Body of pancreas (tissue), 4 donors: ENCODE measurements at regions not wholly inside any gene's neighbourhood (a gene's known extent, or its start where the extent isn't known, plus 50 kb on each side); places are given as distances from the start of the nearest gene placed in this dataset.

Experiments used
- ATAC-seq: fragments of 150-250 bp; one replicate; pipeline ENCODE4 v1.9.1; 2016
- DNase-seq, 4 donors: peaks; one replicate each; pipeline ENCODE4 v3.0.0-alpha.2; 2019
- H3K27ac ChIP-seq, 4 donors: fragments of 200-600 bp; sonication (generic); 1 replicate in 3 of 4; 2 replicates in 1 of 4; pipeline versions ENCODE4 v1.5.1 to v1.6.1; 2016 to 2019; ENCODE audit warnings: mild to moderate bottlenecking in 1 of 4, mixed read lengths in 1 of 4, moderate library complexity in 1 of 4
- H3K27me3 ChIP-seq, 2 donors: fragments of 200-600 bp; sonication (generic); one replicate each; pipeline ENCODE4 v1.6.0; 2016; ENCODE audit warnings: mild to moderate bottlenecking in 1 of 2
- H3K36me3 ChIP-seq, 2 donors: fragments of 200-600 bp; sonication (generic); replicated peaks in 1 of 2; 2 replicates each; pipeline ENCODE4 v1.5.1; 2016; ENCODE audit warnings: low read depth in 2 of 2; ENCODE audit not compliant: insufficient read depth in 1 of 2
- H3K4me1 ChIP-seq: fragments of 200-600 bp; sonication (generic); one replicate; pipeline ENCODE4 v1.6.0; 2016
- H3K4me3 ChIP-seq, 2 donors: fragments of 200-600 bp; sonication (generic); 1 replicate in 1 of 2; 2 replicates in 1 of 2; pipeline ENCODE4 v1.5.1; 2016 to 2019
- H3K9me3 ChIP-seq, 3 donors: fragments of 200-600 bp; sonication (generic); 1 replicate in 2 of 3; 2 replicates in 1 of 3; pipeline ENCODE4 v1.5.1; 2016
- POLR2A ChIP-seq, 3 donors: fragments of 450-650 bp; IDR thresholded peaks; one replicate each; pipeline ENCODE4 v1.6.1; 2016; ENCODE audit warnings: antibody characterized with exemption in 3 of 3, mild to moderate bottlenecking in 2 of 3
- WGBS, 2 donors: methylation state at CpG; one replicate each; pipeline ENCODE4 v1.1.5; 2017; 5-methylcytosine and 5-hydroxymethylcytosine counted together
- intact Hi-C: fragments of 100-400 bp; cut with DNase I; formaldehyde crosslinking; loops from one replicate; pipeline ENCODE4 v1.15.1; 2023
- TF ChIP-seq, protein P1 (sequence below), 7 experiments: fragments of 450-650 bp in 4 of 7; fragments of 200-600 bp in 3 of 7; sonication (generic) in 3 of 7; IDR thresholded peaks; one replicate each; pipeline ENCODE4 v1.5.1; 2016 to 2019; ENCODE audit warnings: antibody characterized with exemption in 7 of 7

DNA sequence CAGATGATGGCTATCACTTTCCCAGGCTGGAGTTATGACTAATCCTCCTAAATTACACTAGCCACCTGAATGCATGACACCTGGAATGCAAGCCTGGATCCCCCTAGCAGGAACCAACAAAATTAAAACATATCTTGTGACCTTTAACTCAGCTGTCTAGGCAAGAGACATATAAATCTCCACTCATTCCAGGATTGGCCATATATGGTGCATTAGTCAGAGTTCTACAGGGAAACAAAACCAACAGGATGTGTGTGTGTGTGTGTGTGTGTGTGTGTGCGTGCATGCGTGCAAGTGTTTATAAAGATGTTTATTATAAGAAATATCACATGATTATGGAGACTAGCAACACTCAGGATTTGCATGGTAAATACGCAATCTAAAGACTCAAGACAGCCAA lies 212.8 kb downstream of the KIF21A start:
- H3K9me3 ChIP-seq, result no peaks in the 10 kb centered on the region
- DNase-seq (no peak), ATAC-seq (no peak)
- no peak overlapping the region for H3K4me3 ChIP-seq
- H3K27ac ChIP-seq, result no peak overlapping the region
- 69 to 77% methylated on average over 3 of the region's 3 CpGs for WGBS, 2 donors
- no peaks in the 10 kb centered on the region for H3K36me3 ChIP-seq
- H3K4me1 ChIP-seq, result no peaks in the 10 kb centered on the region
- intact Hi-C loops, result no loop called here
- H3K27me3 ChIP-seq, result no peaks in the 10 kb centered on the region
- no peak for TF ChIP-seq POLR2A (IDR thresholded peaks at IDR 0.05)
- TF ChIP-seq, protein P1, sequence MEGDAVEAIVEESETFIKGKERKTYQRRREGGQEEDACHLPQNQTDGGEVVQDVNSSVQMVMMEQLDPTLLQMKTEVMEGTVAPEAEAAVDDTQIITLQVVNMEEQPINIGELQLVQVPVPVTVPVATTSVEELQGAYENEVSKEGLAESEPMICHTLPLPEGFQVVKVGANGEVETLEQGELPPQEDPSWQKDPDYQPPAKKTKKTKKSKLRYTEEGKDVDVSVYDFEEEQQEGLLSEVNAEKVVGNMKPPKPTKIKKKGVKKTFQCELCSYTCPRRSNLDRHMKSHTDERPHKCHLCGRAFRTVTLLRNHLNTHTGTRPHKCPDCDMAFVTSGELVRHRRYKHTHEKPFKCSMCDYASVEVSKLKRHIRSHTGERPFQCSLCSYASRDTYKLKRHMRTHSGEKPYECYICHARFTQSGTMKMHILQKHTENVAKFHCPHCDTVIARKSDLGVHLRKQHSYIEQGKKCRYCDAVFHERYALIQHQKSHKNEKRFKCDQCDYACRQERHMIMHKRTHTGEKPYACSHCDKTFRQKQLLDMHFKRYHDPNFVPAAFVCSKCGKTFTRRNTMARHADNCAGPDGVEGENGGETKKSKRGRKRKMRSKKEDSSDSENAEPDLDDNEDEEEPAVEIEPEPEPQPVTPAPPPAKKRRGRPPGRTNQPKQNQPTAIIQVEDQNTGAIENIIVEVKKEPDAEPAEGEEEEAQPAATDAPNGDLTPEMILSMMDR (IDR thresholded peaks at IDR 0.05), result no peak

DNA sequence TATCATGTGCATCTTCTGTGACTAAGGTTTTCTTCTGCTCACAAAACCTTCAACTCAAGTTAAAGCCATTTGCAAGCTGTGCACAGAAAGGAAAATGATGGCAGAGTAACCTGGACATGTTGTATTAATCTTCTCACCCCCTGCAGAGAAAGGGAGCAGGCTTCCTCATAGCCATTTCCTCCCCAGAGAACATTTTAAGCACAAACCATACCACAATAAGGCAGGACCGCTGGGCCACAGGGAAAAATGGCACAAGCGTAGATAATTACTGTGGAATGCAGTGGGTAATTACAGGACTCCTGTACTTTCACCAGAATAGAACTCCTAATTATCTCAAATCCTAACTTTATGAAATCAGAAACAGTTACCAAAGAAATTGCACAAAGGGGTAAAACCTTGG lies 215.7 kb downstream of the KIF21A start:
- H3K27ac ChIP-seq, result no peak overlapping the region
- TF ChIP-seq, protein P1 (IDR thresholded peaks at IDR 0.05), result no peak
- TF ChIP-seq POLR2A (IDR thresholded peaks at IDR 0.05), result no peak
- intact Hi-C loops, result no loop called here
- no peaks in the 10 kb centered on the region for H3K9me3 ChIP-seq
- H3K27me3 ChIP-seq, result no peaks in the 10 kb centered on the region
- H3K36me3 ChIP-seq, result no peaks in the 10 kb centered on the region
- no peak for DNase-seq
- H3K4me1 ChIP-seq, result no peaks in the 10 kb centered on the region
- no peak for ATAC-seq
- WGBS, 2 donors, result 34 to 56% methylated on average over 2 of the region's 2 CpGs
- H3K4me3 ChIP-seq, result no peak overlapping the region

- intact Hi-C loops, result no loop called here
- H3K9me3 ChIP-seq, result no peaks in the 10 kb centered on the region
- no peaks in the 10 kb centered on the region for H3K4me1 ChIP-seq
- no peaks in the 10 kb centered on the region for H3K27me3 ChIP-seq
- H3K4me3 ChIP-seq, result no peak overlapping the region
- DNase-seq (no peak), ATAC-seq (no peak)
- TF ChIP-seq POLR2A (IDR thresholded peaks at IDR 0.05), result no peak
- TF ChIP-seq, protein P1 (IDR thresholded peaks at IDR 0.05), result no peak
- H3K36me3 ChIP-seq, result no peaks in the 10 kb centered on the region
- no peak overlapping the region for H3K27ac ChIP-seq
Observed at GRCh38 chr12:39224971-39225370, 217.9 kb downstream of the KIF21A start.

DNA sequence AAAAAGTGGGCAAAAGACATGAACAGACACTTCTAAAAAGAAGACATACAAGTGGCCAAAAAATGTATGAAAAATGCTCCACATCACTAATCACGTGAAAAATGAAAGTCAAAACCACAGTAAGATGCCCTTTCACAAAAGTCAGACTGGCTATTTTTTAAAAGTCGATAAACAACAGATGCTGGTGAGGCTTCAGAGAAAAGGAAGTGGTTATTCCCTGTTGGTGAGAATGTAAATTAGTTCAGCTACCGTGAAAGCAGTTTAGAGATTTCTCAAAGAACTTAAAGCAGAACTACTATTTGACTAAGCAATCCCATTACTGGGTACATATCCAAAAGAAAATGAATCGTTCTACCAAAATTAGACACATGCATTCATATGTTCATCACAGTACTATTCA lies 237.0 kb downstream of the KIF21A start:
- H3K4me3 ChIP-seq, result no peak overlapping the region
- no peaks in the 10 kb centered on the region for H3K4me1 ChIP-seq
- H3K27me3 ChIP-seq, result no peaks in the 10 kb centered on the region
- DNase-seq, result no peak
- TF ChIP-seq, protein P1 (IDR thresholded peaks at IDR 0.05), result no peak
- no peak for TF ChIP-seq POLR2A (IDR thresholded peaks at IDR 0.05)
- no peak overlapping the region for H3K27ac ChIP-seq
- no peak for ATAC-seq
- peaks cover 0 to 4% (median 0%) of the 10 kb centered on the region in 3 donors for H3K9me3 ChIP-seq
- WGBS, 2 donors, result 32 to 44% methylated on average over 4 of the region's 4 CpGs
- no peaks in the 10 kb centered on the region for H3K36me3 ChIP-seq
- intact Hi-C loops, result no loop called here

GRCh38 chr12:39199351-39199750 lies 243.6 kb downstream of the KIF21A start:
- no peaks in the 10 kb centered on the region for H3K36me3 ChIP-seq
- DNase-seq (peak in 2 of 4 donors; percentile 6 to 15), ATAC-seq (no peak)
- TF ChIP-seq, protein P1 (IDR thresholded peaks at IDR 0.05), result no peak
- no peak for TF ChIP-seq POLR2A (IDR thresholded peaks at IDR 0.05)
- intact Hi-C loops, result no loop called here
- H3K4me3 ChIP-seq, result no peak overlapping the region
- no peaks in the 10 kb centered on the region for H3K27me3 ChIP-seq
- peak overlapping the region in 3 of 4 donors; percentile 9 to 49 (median 34) for H3K27ac ChIP-seq
- H3K4me1 ChIP-seq, result no peaks in the 10 kb centered on the region
- 3 to 7% methylated on average over 4 of the region's 4 CpGs for WGBS, 2 donors
- no peaks in the 10 kb centered on the region for H3K9me3 ChIP-seq
